ENCODE measurements at regions not wholly inside any gene's neighbourhood (a gene's known extent, or its start where the extent isn't known, plus 50 kb on each side); places are given as distances from the start of the nearest gene placed in this dataset.

DNA sequence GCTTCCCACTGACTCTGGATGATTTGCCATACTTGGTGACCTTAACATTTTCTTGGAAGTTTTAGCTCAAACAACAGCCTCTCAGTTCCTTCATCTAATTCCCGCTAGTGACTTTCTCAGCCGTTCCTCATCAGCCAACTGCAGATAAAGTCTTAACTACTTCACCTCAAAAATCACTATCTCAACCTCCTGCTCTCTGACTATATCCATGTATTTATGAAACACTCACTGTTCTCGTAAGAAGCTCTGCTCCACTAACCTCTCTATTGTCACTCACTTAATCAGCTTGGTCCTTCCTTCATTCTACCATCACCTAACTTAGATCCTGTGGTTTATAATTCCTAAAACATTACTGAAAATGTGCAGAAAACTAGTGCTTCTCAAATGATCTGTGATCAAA is 1551.6 kb downstream of the MRPL39 start:
- no peak overlapping the region for H3K9ac ChIP-seq (ENCODE audit: low read length)
- no peaks in the 10 kb centered on the region for H3K27me3 ChIP-seq (replicated peaks; ENCODE audit: insufficient read depth, low read length)
- no peaks in the 10 kb centered on the region for H3K9me2 ChIP-seq (replicated peaks; ENCODE audit: insufficient read depth, low read length)
- no peaks in the 10 kb centered on the region for H3K79me2 ChIP-seq (ENCODE audit: low read length)
- H2AFZ ChIP-seq (ENCODE audit: low read length): no peak overlapping the region
- no peaks in the 10 kb centered on the region for H4K20me1 ChIP-seq (ENCODE audit: insufficient read depth, low read length)
- no peaks in the 10 kb centered on the region for H3K9me3 ChIP-seq (replicated peaks; ENCODE audit: insufficient read depth, low read length)
- H3K4me3 ChIP-seq (ENCODE audit: low read length): no peak overlapping the region
- no peaks in the 10 kb centered on the region for H3K36me3 ChIP-seq (replicated peaks; ENCODE audit: insufficient read depth, low read length)
- H3K4me1 ChIP-seq (ENCODE audit: low read length): no peaks in the 10 kb centered on the region
- DNase-seq: no peak
- no peak overlapping the region for H3K4me2 ChIP-seq (ENCODE audit: low read depth, low read length)
- TF ChIP-seq, protein P1, sequence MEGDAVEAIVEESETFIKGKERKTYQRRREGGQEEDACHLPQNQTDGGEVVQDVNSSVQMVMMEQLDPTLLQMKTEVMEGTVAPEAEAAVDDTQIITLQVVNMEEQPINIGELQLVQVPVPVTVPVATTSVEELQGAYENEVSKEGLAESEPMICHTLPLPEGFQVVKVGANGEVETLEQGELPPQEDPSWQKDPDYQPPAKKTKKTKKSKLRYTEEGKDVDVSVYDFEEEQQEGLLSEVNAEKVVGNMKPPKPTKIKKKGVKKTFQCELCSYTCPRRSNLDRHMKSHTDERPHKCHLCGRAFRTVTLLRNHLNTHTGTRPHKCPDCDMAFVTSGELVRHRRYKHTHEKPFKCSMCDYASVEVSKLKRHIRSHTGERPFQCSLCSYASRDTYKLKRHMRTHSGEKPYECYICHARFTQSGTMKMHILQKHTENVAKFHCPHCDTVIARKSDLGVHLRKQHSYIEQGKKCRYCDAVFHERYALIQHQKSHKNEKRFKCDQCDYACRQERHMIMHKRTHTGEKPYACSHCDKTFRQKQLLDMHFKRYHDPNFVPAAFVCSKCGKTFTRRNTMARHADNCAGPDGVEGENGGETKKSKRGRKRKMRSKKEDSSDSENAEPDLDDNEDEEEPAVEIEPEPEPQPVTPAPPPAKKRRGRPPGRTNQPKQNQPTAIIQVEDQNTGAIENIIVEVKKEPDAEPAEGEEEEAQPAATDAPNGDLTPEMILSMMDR (IDR thresholded peaks at IDR 0.05; ENCODE audit: low read length): no peak
- TF ChIP-seq EZH2 (optimal IDR thresholded peaks at IDR 0.05; ENCODE audit: low read depth, low read length) (no peak), EZH2phosphoT487 (IDR thresholded peaks at IDR 0.05; ENCODE audit: low read length) (no peak)
- no peak overlapping the region for H3K27ac ChIP-seq (ENCODE audit: low read length)
- H3F3A ChIP-seq (ENCODE audit: insufficient read depth, low read length): no peaks in the 10 kb centered on the region

DNA sequence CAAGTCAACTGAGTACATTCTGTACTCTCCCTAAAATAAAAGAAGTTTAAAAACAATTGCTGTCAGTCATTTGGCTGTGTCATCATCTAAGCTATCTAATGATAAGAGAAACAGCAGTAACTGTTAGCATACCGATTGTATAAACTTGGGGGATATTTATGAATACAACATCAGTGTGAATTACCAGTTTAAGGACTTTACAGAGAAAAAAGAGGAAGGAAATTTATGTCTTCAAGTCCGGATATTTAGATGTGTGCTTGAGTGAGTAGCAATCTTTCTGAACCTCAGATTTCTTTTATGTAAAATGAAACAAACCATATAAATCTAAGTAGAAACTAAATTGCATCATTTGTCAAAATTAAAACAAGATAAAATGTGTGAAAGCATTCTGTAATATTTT is 1557.0 kb downstream of the MRPL39 start:
- no peaks in the 10 kb centered on the region for H3K79me2 ChIP-seq (ENCODE audit: low read length)
- no peaks in the 10 kb centered on the region for H3K36me3 ChIP-seq (replicated peaks; ENCODE audit: insufficient read depth, low read length)
- DNase-seq: no peak
- no peaks in the 10 kb centered on the region for H3F3A ChIP-seq (ENCODE audit: insufficient read depth, low read length)
- H3K9me2 ChIP-seq (replicated peaks; ENCODE audit: insufficient read depth, low read length): no peaks in the 10 kb centered on the region
- H3K4me2 ChIP-seq (ENCODE audit: low read depth, low read length): no peak overlapping the region
- H3K9ac ChIP-seq (ENCODE audit: low read length): no peak overlapping the region
- H3K4me1 ChIP-seq (ENCODE audit: low read length): no peaks in the 10 kb centered on the region
- TF ChIP-seq EZH2phosphoT487 (IDR thresholded peaks at IDR 0.05; ENCODE audit: low read length): no peak
- TF ChIP-seq, protein P1 (IDR thresholded peaks at IDR 0.05; ENCODE audit: low read length): no peak
- no peak for TF ChIP-seq EZH2 (optimal IDR thresholded peaks at IDR 0.05; ENCODE audit: low read depth, low read length)
- H3K4me3 ChIP-seq (ENCODE audit: low read length): no peak overlapping the region
- no peaks in the 10 kb centered on the region for H4K20me1 ChIP-seq (ENCODE audit: insufficient read depth, low read length)
- no peaks in the 10 kb centered on the region for H3K27me3 ChIP-seq (replicated peaks; ENCODE audit: insufficient read depth, low read length)
- H3K27ac ChIP-seq (ENCODE audit: low read length): no peak overlapping the region
- no peak overlapping the region for H2AFZ ChIP-seq (ENCODE audit: low read length)
- H3K9me3 ChIP-seq (replicated peaks; ENCODE audit: insufficient read depth, low read length): no peaks in the 10 kb centered on the region

DNA sequence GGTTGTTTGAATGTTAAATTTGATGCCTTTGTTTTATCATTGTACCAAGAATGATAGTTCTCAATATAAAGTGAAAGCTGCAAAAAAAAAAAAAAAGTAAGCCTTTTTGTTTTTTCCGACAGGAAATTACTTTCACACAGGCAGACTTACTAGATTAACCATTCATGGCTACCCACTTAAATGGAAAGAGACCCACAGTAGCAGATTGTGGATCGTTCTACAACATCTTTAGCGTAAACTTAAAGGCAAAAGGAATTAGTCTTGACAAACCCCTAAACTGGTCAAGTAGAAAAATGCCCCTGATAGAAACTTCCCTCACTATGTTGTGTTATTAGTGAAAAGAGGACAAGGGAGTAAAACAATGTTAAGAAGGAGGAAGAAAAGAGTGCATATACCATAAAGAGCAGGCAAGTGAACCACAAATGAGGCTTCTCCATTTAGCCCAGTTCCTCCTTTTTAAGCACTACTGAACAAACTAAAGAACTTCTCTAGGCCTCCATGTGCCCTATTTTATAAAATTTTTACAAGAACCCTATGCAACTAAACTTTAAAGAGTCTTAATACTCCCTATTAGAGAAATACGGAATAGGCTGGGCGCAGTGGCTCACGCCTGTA is 1560.3 kb downstream of the MRPL39 start:
- no peaks in the 10 kb centered on the region for H3K9me3 ChIP-seq (replicated peaks; ENCODE audit: insufficient read depth, low read length)
- H3K79me2 ChIP-seq (ENCODE audit: low read length): no peaks in the 10 kb centered on the region
- no peaks in the 10 kb centered on the region for H4K20me1 ChIP-seq (ENCODE audit: insufficient read depth, low read length)
- H3K4me2 ChIP-seq (ENCODE audit: low read depth, low read length): no peak overlapping the region
- no peak overlapping the region for H3K4me3 ChIP-seq (ENCODE audit: low read length)
- H3K4me1 ChIP-seq (ENCODE audit: low read length): no peaks in the 10 kb centered on the region
- H2AFZ ChIP-seq (ENCODE audit: low read length): no peak overlapping the region
- no peaks in the 10 kb centered on the region for H3K27me3 ChIP-seq (replicated peaks; ENCODE audit: insufficient read depth, low read length)
- no peak overlapping the region for H3K9ac ChIP-seq (ENCODE audit: low read length)
- no peak overlapping the region for H3K27ac ChIP-seq (ENCODE audit: low read length)
- DNase-seq: no peak
- no peaks in the 10 kb centered on the region for H3K9me2 ChIP-seq (replicated peaks; ENCODE audit: insufficient read depth, low read length)
- TF ChIP-seq, protein P1 (IDR thresholded peaks at IDR 0.05; ENCODE audit: low read length): no peak
- no peak for TF ChIP-seq EZH2 (optimal IDR thresholded peaks at IDR 0.05; ENCODE audit: low read depth, low read length)
- TF ChIP-seq EZH2phosphoT487 (IDR thresholded peaks at IDR 0.05; ENCODE audit: low read length): no peak
- no peaks in the 10 kb centered on the region for H3K36me3 ChIP-seq (replicated peaks; ENCODE audit: insufficient read depth, low read length)
- no peaks in the 10 kb centered on the region for H3F3A ChIP-seq (ENCODE audit: insufficient read depth, low read length)
